Suprapubic skin (tissue), 4 donors: ENCODE measurements at regions not wholly inside any gene's neighbourhood (a gene's known extent, or its start where the extent isn't known, plus 50 kb on each side); places are given as distances from the start of the nearest gene placed in this dataset.

ENCODE experiments used
- DNase-seq, 2 donors: peaks; one replicate each; pipeline ENCODE4 v3.0.0-alpha.2; 2019; ENCODE audit warnings: low spot score in 2 of 2
- H3K27ac ChIP-seq: fragments of 200-600 bp; sonication (generic); one replicate; pipeline ENCODE4 v1.5.1; 2019
- H3K27me3 ChIP-seq: fragments of 200-600 bp; sonication (generic); one replicate; pipeline ENCODE4 v1.5.1; 2019
- H3K36me3 ChIP-seq: fragments of 200-600 bp; sonication (generic); one replicate; pipeline ENCODE4 v1.5.1; 2019
- H3K4me1 ChIP-seq: fragments of 200-600 bp; sonication (generic); one replicate; pipeline ENCODE4 v1.5.1; 2019
- H3K4me3 ChIP-seq: fragments of 200-600 bp; sonication (generic); one replicate; pipeline ENCODE4 v1.5.1; 2019; ENCODE audit warnings: mild to moderate bottlenecking
- H3K9me3 ChIP-seq: fragments of 200-600 bp; sonication (generic); one replicate; pipeline ENCODE4 v1.5.1; 2019
- EP300 ChIP-seq: sonication (generic); formaldehyde crosslinking; IDR thresholded peaks from one replicate; pipeline ENCODE4 v1.6.1; 2017; ENCODE audit warnings: antibody characterized with exemption
- POLR2A ChIP-seq, 2 donors: fragments of 450-650 bp; IDR thresholded peaks; one replicate each; pipeline ENCODE4 v1.6.1; 2017; ENCODE audit warnings: antibody characterized with exemption in 2 of 2, mild to moderate bottlenecking in 2 of 2, moderate library complexity in 2 of 2
- POLR2AphosphoS5 ChIP-seq, 3 donors: sonication (generic); formaldehyde crosslinking; IDR thresholded peaks; one replicate each; pipeline ENCODE4 v1.6.1; 2017; ENCODE audit warnings: antibody characterized with exemption in 3 of 3
- WGBS: methylation state at CpG from one replicate; pipeline ENCODE4 v1.1.5; 2018; 5-methylcytosine and 5-hydroxymethylcytosine counted together
- TF ChIP-seq, protein P1 (sequence below), 2 donors: fragments of 200-600 bp in 1 of 2; fragments of 450-650 bp in 1 of 2; sonication (generic) in 1 of 2; IDR thresholded peaks; one replicate each; pipeline ENCODE4 v1.5.1; 2016 to 2019; ENCODE audit warnings: antibody characterized with exemption in 2 of 2, mild to moderate bottlenecking in 1 of 2, moderate library complexity in 1 of 2

DNA sequence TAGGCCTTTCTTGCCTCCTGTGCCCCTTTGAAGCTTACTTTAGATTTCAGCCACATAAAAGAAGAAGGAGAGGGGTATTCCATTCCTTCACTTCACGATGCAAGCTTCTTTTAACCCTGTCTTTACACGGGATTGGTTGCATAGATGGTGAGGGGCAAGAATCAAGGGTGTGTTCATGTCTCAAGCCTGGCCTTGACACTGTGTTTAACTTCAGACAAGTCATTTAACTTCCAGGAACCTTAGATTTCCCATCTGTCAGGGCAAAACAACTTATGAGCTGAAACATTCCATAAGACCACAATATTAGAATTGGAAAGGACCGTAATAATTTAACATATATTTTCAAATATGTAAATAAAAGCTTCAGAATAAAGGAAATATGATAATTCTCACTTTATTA, 344.5 kb downstream of the MFSD1 start:
- no peak for DNase-seq
- Histone ChIP-seq H3K27ac (no peak overlapping the region), H3K4me3 (no peak overlapping the region), H3K36me3 (no peaks in the 10 kb centered on the region), H3K9me3 (no peaks in the 10 kb centered on the region), H3K4me1 (no peaks in the 10 kb centered on the region), H3K27me3 (no peaks in the 10 kb centered on the region)
- 72% methylated on average over 3 of the region's 3 CpGs for WGBS
- no peak for TF ChIP-seq EP300
- TF ChIP-seq POLR2AphosphoS5 (IDR thresholded peaks at IDR 0.05) = no peak
- no peak for TF ChIP-seq POLR2A (IDR thresholded peaks at IDR 0.05)
- TF ChIP-seq, protein P1, sequence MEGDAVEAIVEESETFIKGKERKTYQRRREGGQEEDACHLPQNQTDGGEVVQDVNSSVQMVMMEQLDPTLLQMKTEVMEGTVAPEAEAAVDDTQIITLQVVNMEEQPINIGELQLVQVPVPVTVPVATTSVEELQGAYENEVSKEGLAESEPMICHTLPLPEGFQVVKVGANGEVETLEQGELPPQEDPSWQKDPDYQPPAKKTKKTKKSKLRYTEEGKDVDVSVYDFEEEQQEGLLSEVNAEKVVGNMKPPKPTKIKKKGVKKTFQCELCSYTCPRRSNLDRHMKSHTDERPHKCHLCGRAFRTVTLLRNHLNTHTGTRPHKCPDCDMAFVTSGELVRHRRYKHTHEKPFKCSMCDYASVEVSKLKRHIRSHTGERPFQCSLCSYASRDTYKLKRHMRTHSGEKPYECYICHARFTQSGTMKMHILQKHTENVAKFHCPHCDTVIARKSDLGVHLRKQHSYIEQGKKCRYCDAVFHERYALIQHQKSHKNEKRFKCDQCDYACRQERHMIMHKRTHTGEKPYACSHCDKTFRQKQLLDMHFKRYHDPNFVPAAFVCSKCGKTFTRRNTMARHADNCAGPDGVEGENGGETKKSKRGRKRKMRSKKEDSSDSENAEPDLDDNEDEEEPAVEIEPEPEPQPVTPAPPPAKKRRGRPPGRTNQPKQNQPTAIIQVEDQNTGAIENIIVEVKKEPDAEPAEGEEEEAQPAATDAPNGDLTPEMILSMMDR (IDR thresholded peaks at IDR 0.05) = no peak

DNA sequence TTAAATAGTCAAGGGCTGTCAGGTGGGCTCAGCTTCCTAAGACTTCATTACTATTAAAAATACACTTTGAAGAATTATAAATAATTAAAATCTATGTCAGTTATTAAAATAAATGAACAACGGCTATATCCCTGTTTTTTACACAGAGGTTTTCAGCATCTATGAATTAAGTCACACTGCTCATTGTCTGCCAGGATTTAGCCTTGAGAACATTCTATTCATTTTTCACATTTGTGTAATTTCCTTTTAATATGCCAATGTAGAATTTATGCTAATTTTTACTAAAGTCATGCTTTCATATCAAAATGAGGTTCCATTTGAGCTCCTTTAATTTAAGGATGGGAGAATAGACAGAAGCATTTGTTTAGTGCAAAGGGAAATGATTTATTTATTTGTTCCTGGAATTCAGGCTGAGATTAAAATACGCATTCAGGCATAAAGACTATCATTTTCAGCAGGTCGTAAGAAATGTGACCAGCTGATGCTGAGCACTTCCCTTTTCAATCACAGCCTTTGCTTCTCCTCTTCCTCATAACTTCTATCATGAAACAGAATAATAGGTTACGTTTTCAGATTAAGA, 345.1 kb downstream of the MFSD1 start:
- Histone ChIP-seq H3K36me3 (no peaks in the 10 kb centered on the region), H3K27me3 (no peaks in the 10 kb centered on the region), H3K9me3 (no peaks in the 10 kb centered on the region), H3K27ac (no peak overlapping the region), H3K4me3 (no peak overlapping the region), H3K4me1 (no peaks in the 10 kb centered on the region)
- WGBS = 63% methylated on average over 4 of the region's 4 CpGs
- no peak for DNase-seq
- TF ChIP-seq POLR2A (IDR thresholded peaks at IDR 0.05) = no peak
- TF ChIP-seq POLR2AphosphoS5 (IDR thresholded peaks at IDR 0.05) = no peak
- TF ChIP-seq, protein P1 (IDR thresholded peaks at IDR 0.05) = no peak

DNA sequence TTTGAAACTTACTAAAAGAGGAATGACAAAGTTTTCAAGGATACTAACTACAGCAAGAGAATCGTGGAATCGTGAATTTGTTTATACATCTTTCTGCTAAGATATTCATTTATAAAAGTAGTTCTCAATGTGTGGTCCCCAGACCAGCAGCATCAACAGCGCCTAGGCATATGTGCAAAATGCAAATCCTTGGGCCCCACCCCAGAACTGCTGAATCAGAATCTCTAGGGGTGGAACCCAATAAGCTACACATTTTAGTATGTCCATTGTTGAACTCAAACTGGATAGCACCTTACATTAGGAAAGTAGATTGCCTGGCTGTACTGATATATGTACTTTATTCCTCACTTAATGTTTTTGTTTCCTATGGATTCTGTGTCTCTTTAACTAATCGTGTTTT, 346.0 kb downstream of the MFSD1 start:
- Histone ChIP-seq H3K4me3 (no peak overlapping the region), H3K4me1 (no peaks in the 10 kb centered on the region), H3K27me3 (no peaks in the 10 kb centered on the region), H3K27ac (no peak overlapping the region), H3K36me3 (no peaks in the 10 kb centered on the region), H3K9me3 (no peaks in the 10 kb centered on the region)
- TF ChIP-seq EP300 = no peak
- no peak for TF ChIP-seq POLR2A (IDR thresholded peaks at IDR 0.05)
- TF ChIP-seq, protein P1 (IDR thresholded peaks at IDR 0.05) = no peak
- TF ChIP-seq POLR2AphosphoS5 (IDR thresholded peaks at IDR 0.05) = no peak
- WGBS = 89% methylated on average over 4 of the region's 4 CpGs
- DNase-seq = no peak

DNA sequence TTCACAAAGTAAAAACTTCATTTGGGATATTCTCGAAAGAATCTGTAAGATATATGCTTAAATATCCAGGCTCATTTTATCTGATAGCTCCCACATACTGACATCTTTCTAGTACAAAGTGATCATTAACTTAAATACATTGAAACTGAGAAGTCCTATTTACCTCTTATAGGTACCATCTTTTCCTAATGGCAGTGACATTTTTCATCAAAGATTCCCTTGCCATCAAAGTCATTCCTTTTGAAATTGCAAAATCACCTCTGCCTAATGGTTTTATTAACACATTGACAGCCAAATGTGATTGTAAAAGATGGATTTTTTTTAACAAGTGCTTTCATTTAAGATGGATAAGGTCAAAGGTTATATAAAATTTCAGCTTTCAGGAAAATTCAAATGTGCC, 346.6 kb downstream of the MFSD1 start:
- H3K4me1 ChIP-seq = no peaks in the 10 kb centered on the region
- no peaks in the 10 kb centered on the region for H3K36me3 ChIP-seq
- TF ChIP-seq EP300 = no peak
- TF ChIP-seq, protein P1 (IDR thresholded peaks at IDR 0.05) = no peak
- TF ChIP-seq POLR2AphosphoS5 (IDR thresholded peaks at IDR 0.05) = no peak
- H3K27me3 ChIP-seq = no peaks in the 10 kb centered on the region
- no peaks in the 10 kb centered on the region for H3K9me3 ChIP-seq
- 81% methylated on average over 1 of the region's 1 CpG for WGBS
- DNase-seq = no peak
- no peak overlapping the region for H3K4me3 ChIP-seq
- H3K27ac ChIP-seq = no peak overlapping the region

DNA sequence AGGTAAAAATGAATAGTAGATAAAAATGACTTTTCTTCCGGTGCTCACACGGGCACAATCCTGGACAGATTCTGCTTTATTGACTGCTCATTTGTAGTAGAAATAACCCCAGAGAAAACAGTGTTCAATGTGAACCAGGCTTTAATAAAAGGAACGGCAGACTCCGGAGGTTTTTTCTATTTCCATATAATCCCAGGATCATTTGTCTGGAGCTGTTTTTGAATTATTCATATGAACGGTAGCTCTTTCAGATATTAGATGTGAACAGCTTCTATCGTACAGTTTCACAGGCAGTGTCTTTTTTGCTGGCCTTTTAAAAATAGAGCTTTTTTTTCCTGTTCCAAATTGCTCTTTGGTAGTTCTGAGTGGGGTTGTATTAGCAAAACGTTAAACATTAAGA, 347.3 kb downstream of the MFSD1 start:
- Histone ChIP-seq H3K27ac (no peak overlapping the region), H3K27me3 (no peaks in the 10 kb centered on the region), H3K4me3 (no peak overlapping the region), H3K9me3 (no peaks in the 10 kb centered on the region), H3K4me1 (no peaks in the 10 kb centered on the region), H3K36me3 (no peaks in the 10 kb centered on the region)
- WGBS = 89% methylated on average over 7 of the region's 7 CpGs
- TF ChIP-seq POLR2AphosphoS5 (IDR thresholded peaks at IDR 0.05) = no peak
- TF ChIP-seq, protein P1 (IDR thresholded peaks at IDR 0.05) = no peak
- no peak for TF ChIP-seq EP300
- TF ChIP-seq POLR2A (IDR thresholded peaks at IDR 0.05) = no peak
- no peak for DNase-seq
